ENCODE measurements at regions not wholly inside any gene's neighbourhood (a gene's known extent, or its start where the extent isn't known, plus 50 kb on each side); places are given as distances from the start of the nearest gene placed in this dataset.

DNA sequence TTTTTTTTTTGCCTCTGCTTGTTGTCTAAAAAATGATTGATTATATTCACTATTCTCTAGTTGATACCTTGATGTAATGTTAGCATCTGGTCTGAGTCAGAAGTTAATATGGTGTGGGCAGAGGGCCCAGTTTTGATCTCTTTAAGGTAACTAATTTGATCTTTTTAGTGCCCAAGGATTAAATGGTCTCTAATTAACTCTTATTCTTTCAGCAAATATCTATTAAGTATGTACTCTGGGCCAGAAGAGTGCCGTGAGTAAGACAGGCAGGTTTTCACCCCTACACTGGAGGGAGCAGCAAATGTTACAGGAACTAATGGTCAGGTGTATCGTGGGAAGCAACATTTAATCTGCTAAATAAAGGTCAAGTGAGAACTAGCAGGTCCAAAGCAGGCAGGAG lies 144.6 kb upstream of the COL1A2 start:
- Histone ChIP-seq H3K9me3 (replicated peaks in 1 of 2; ENCODE audit: control insufficient read depth in 1 of 2, insufficient read depth in 1 of 2, low read length in 2 of 2) (no peaks in the 10 kb centered on the region), H3K9ac (ENCODE audit: insufficient read depth, low read length, poor library complexity, severe bottlenecking) (no peak overlapping the region), H3K27me3 (ENCODE audit: control insufficient read depth in 2 of 2, insufficient read depth in 2 of 2, low read length in 2 of 2) (no peaks in the 10 kb centered on the region), H3K27ac (ENCODE audit: low read depth in 1 of 2, low read length in 2 of 2) (no peak overlapping the region), H3K4me1 (ENCODE audit: control insufficient read depth in 1 of 2, insufficient read depth in 2 of 2, low read length in 2 of 2) (no peaks in the 10 kb centered on the region), H3K79me2 (ENCODE audit: insufficient read depth, low read length) (no peaks in the 10 kb centered on the region), H4K20me1 (ENCODE audit: insufficient read depth, low read length) (no peaks in the 10 kb centered on the region), H2AFZ (ENCODE audit: insufficient read depth, low read depth, low read length, poor library complexity, severe bottlenecking) (no peak overlapping the region), H3K4me2 (replicated peaks; ENCODE audit: extremely low read depth, low read length, poor library complexity, severe bottlenecking) (no peak overlapping the region), H3K36me3 (replicated peaks in 1 of 2; ENCODE audit: control insufficient read depth in 1 of 2, insufficient read depth in 2 of 2, low read length in 2 of 2) (no peaks in the 10 kb centered on the region), H3K4me3 (replicated peaks in 1 of 3; ENCODE audit: low read depth in 2 of 3, low read length in 3 of 3) (no peak overlapping the region)
- Mint-ChIP-seq H3K36me3 (no peaks in the 10 kb centered on the region), H3K27ac (no peak overlapping the region), H3K4me3 (no peak overlapping the region), H3K27me3 (ENCODE audit: low read depth in 3 of 3) (no peaks in the 10 kb centered on the region), H3K9me3 (peaks cover 0 to 3% (median 0%) of the 10 kb centered on the region in 7 donors), H3K4me1 (no peaks in the 10 kb centered on the region)
- DNase-seq, result no peak
- 83% methylated on average over 1 of the region's 2 CpGs for WGBS (ENCODE audit: insufficient coverage)
- intact Hi-C loops (cut with micrococcal nuclease), result no loop called here
- TF ChIP-seq, protein P1, sequence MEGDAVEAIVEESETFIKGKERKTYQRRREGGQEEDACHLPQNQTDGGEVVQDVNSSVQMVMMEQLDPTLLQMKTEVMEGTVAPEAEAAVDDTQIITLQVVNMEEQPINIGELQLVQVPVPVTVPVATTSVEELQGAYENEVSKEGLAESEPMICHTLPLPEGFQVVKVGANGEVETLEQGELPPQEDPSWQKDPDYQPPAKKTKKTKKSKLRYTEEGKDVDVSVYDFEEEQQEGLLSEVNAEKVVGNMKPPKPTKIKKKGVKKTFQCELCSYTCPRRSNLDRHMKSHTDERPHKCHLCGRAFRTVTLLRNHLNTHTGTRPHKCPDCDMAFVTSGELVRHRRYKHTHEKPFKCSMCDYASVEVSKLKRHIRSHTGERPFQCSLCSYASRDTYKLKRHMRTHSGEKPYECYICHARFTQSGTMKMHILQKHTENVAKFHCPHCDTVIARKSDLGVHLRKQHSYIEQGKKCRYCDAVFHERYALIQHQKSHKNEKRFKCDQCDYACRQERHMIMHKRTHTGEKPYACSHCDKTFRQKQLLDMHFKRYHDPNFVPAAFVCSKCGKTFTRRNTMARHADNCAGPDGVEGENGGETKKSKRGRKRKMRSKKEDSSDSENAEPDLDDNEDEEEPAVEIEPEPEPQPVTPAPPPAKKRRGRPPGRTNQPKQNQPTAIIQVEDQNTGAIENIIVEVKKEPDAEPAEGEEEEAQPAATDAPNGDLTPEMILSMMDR (IDR thresholded peaks at IDR 0.05), result no peak

DNA sequence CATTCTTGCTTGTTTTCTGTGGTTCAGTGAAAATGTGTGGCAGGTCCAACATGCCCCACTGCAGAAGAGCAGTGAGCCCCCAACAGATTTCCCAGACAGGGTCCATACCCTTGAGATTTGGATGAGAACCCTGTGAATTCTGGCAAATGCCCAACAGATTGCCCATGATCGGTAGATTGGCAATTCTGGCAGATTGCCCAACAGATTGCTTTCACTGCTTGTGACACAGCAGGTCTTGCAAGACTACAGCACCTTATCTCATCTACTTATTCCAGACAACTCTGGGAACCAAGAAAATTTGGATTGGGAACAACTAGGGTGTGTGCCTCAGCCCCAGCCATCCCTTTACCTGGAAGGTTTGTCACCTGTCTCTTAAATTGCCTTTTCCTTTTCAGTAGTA lies 143.7 kb upstream of the COL1A2 start:
- Histone ChIP-seq H3K9ac (ENCODE audit: insufficient read depth, low read length, poor library complexity, severe bottlenecking) (no peak overlapping the region), H3K79me2 (ENCODE audit: insufficient read depth, low read length) (no peaks in the 10 kb centered on the region), H3K27me3 (ENCODE audit: control insufficient read depth in 2 of 2, insufficient read depth in 2 of 2, low read length in 2 of 2) (no peaks in the 10 kb centered on the region), H3K9me3 (replicated peaks in 1 of 2; ENCODE audit: control insufficient read depth in 1 of 2, insufficient read depth in 1 of 2, low read length in 2 of 2) (no peaks in the 10 kb centered on the region), H3K27ac (ENCODE audit: low read depth in 1 of 2, low read length in 2 of 2) (no peak overlapping the region), H2AFZ (ENCODE audit: insufficient read depth, low read depth, low read length, poor library complexity, severe bottlenecking) (no peak overlapping the region), H3K4me2 (replicated peaks; ENCODE audit: extremely low read depth, low read length, poor library complexity, severe bottlenecking) (no peak overlapping the region), H3K4me3 (replicated peaks in 1 of 3; ENCODE audit: low read depth in 2 of 3, low read length in 3 of 3) (no peak overlapping the region), H3K36me3 (replicated peaks in 1 of 2; ENCODE audit: control insufficient read depth in 1 of 2, insufficient read depth in 2 of 2, low read length in 2 of 2) (no peaks in the 10 kb centered on the region), H4K20me1 (ENCODE audit: insufficient read depth, low read length) (no peaks in the 10 kb centered on the region), H3K4me1 (ENCODE audit: control insufficient read depth in 1 of 2, insufficient read depth in 2 of 2, low read length in 2 of 2) (no peaks in the 10 kb centered on the region)
- intact Hi-C loops (cut with micrococcal nuclease), result no loop called here
- WGBS (ENCODE audit: insufficient coverage), result 29% methylated on average over 1 of the region's 1 CpG
- Mint-ChIP-seq H3K27me3 (ENCODE audit: low read depth in 3 of 3) (no peaks in the 10 kb centered on the region), H3K4me1 (no peaks in the 10 kb centered on the region), H3K27ac (no peak overlapping the region), H3K4me3 (no peak overlapping the region), H3K36me3 (no peaks in the 10 kb centered on the region), H3K9me3 (peaks cover 0 to 3% (median 0%) of the 10 kb centered on the region in 7 donors)
- DNase-seq, result no peak
- TF ChIP-seq, protein P1 (IDR thresholded peaks at IDR 0.05), result no peak

Data from CD14-positive monocyte (primary cell).